Activated naive CD8-positive, alpha-beta T cell treated with anti-CD3 and anti-CD28 coated beads for 36 hours (primary cell): ENCODE measurements at regions not wholly inside any gene's neighbourhood (a gene's known extent, or its start where the extent isn't known, plus 50 kb on each side); places are given as distances from the start of the nearest gene placed in this dataset.

Experiments
- DNase-seq: peaks from one replicate; pipeline ENCODE4 v3.0.0; 2021
- H3K27ac Mint-ChIP-seq: one replicate; pipeline ENCODE4 v1.8.0; 2022; ENCODE audit warnings: mild to moderate bottlenecking, moderate library complexity, mixed read lengths
- H3K27me3 Mint-ChIP-seq: one replicate; pipeline ENCODE4 v1.8.0; 2022; ENCODE audit warnings: mild to moderate bottlenecking, mixed read lengths
- H3K36me3 Mint-ChIP-seq: one replicate; pipeline ENCODE4 v1.8.0; 2021; ENCODE audit warnings: mild to moderate bottlenecking, mixed read lengths
- H3K4me1 Mint-ChIP-seq: one replicate; pipeline ENCODE4 v1.8.0; 2021; ENCODE audit warnings: mixed read lengths
- H3K4me3 Mint-ChIP-seq: one replicate; pipeline ENCODE4 v1.8.0; 2022; ENCODE audit warnings: mild to moderate bottlenecking, moderate library complexity, mixed read lengths
- H3K9me3 Mint-ChIP-seq: one replicate; pipeline ENCODE4 v1.8.0; 2022; ENCODE audit warnings: mixed read lengths

- H3K27me3 Mint-ChIP-seq, result no peaks in the 10 kb centered on the region
- no peaks in the 10 kb centered on the region for H3K36me3 Mint-ChIP-seq
- H3K9me3 Mint-ChIP-seq, result no peaks in the 10 kb centered on the region
- no peak overlapping the region for H3K4me3 Mint-ChIP-seq
- H3K27ac Mint-ChIP-seq, result no peak overlapping the region
- peaks cover 17% of the 10 kb centered on the region for H3K4me1 Mint-ChIP-seq
- no peak for DNase-seq
These were observed 307.3 kb upstream of the DUSP10 start for GRCh38 chr1:222049176-222049575.

DNA sequence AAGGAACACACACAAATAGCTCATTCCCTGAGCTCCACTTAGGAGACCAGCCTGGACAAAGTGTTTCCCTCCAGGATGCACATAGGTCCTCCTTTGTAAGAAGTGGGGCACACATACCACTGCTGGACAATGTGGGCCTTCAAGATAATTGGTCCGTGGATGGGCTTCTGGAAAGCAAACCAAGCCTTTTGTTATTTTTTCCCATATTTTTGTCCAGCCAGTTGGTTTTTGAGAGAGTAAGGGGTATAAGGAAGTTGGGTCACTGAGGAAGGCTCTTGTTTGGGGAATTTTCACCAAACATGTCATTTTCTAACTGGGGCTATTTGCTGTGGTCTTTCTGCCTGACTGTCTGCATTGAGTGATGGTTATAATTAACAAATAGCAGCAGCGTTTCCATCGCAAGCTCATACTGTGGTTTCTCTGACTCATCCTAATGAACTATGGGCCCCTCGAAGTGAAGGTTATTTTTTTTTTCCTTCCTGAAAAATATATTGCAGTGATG is 306.3 kb upstream of the DUSP10 start:
- Mint-ChIP-seq H3K27me3 (no peaks in the 10 kb centered on the region), H3K27ac (peak overlapping the region; percentile 55), H3K4me3 (peak overlapping the region; percentile 22), H3K36me3 (no peaks in the 10 kb centered on the region), H3K4me1 (peaks cover 17% of the 10 kb centered on the region), H3K9me3 (no peaks in the 10 kb centered on the region)
- peak; percentile 26 for DNase-seq

DNA sequence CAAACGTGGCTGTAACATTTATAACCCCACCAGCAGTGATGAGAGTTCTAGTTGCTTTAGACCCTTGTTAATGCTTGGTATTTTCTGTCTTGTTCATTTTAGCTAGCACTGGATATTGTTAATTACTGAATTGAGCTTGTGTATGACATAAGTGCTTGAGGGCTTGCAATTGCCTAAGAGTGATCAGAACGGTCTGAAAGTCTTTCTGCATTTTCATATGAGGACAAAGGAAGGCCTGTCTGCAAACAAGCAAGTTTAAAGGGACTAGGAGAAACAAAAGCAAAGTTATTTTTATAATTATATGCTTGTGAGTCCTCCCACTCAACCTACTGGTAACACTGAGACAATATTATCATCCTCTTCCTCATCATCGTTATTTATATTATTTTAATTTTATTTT is 305.5 kb upstream of the DUSP10 start:
- Mint-ChIP-seq H3K36me3 (no peaks in the 10 kb centered on the region), H3K4me1 (peaks cover 17% of the 10 kb centered on the region), H3K27me3 (no peaks in the 10 kb centered on the region), H3K4me3 (no peak overlapping the region), H3K27ac (no peak overlapping the region), H3K9me3 (no peaks in the 10 kb centered on the region)
- DNase-seq, result no peak

GRCh38 chr1:222046684-222047263 is 304.9 kb upstream of the DUSP10 start:
- H3K27ac Mint-ChIP-seq, result no peak overlapping the region
- H3K9me3 Mint-ChIP-seq, result no peaks in the 10 kb centered on the region
- H3K27me3 Mint-ChIP-seq, result no peaks in the 10 kb centered on the region
- no peaks in the 10 kb centered on the region for H3K36me3 Mint-ChIP-seq
- H3K4me3 Mint-ChIP-seq, result no peak overlapping the region
- DNase-seq, result no peak
- H3K4me1 Mint-ChIP-seq, result peaks cover 17% of the 10 kb centered on the region

GRCh38 chr1:222045786-222046185 is 303.9 kb upstream of the DUSP10 start:
- Mint-ChIP-seq H3K9me3 (no peaks in the 10 kb centered on the region), H3K27me3 (no peaks in the 10 kb centered on the region), H3K4me3 (no peak overlapping the region), H3K36me3 (no peaks in the 10 kb centered on the region), H3K27ac (no peak overlapping the region), H3K4me1 (peaks cover 17% of the 10 kb centered on the region)
- no peak for DNase-seq

GRCh38 chr1:222045236-222045635 is 303.3 kb upstream of the DUSP10 start:
- no peak for DNase-seq
- H3K27ac Mint-ChIP-seq, result no peak overlapping the region
- H3K36me3 Mint-ChIP-seq, result no peaks in the 10 kb centered on the region
- no peak overlapping the region for H3K4me3 Mint-ChIP-seq
- H3K9me3 Mint-ChIP-seq, result no peaks in the 10 kb centered on the region
- H3K27me3 Mint-ChIP-seq, result no peaks in the 10 kb centered on the region
- peaks cover 15% of the 10 kb centered on the region for H3K4me1 Mint-ChIP-seq

DNA sequence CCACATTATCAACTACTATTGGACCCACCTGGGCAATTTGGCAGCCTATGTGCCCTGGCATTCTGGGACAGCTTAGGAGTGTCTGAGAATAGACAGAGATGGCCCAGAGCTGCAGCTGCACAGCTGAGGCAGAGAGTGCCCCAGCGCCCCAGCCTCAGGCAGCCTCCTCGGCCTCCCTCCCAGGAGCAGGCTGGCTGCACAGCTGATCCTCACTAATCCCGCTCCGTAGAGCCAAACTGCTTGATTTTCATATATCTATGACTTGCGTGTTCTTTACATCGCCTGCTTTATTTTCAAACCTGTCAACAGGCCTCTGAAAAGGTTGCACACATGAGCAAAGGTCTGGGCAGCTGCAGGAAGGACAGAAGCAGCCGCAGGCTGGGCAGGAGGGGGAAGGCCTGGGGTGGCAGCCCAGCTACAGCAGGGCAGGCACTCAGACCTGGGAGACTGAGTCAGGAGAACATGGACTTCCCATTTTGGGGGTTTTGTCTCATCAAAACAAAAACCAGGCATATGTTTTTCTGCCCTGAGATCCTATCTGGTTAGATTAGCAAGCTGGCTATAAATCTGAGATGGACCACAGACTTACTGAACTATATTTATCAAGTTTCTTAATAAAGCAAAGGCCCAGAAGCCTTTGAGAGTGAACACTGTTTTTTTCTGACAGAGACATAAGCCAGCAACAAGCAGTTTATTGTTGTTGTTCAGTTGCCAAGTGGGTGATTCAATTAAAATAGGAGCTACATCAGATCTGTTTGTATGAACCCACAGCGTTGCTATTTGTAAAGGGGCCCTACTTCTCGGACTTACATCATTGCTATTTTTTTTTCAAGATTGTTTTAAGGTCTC is 301.8 kb upstream of the DUSP10 start:
- Mint-ChIP-seq H3K4me3 (no peak overlapping the region), H3K4me1 (peaks cover 9% of the 10 kb centered on the region), H3K27me3 (no peaks in the 10 kb centered on the region), H3K27ac (no peak overlapping the region), H3K36me3 (no peaks in the 10 kb centered on the region), H3K9me3 (no peaks in the 10 kb centered on the region)
- DNase-seq, result no peak

DNA sequence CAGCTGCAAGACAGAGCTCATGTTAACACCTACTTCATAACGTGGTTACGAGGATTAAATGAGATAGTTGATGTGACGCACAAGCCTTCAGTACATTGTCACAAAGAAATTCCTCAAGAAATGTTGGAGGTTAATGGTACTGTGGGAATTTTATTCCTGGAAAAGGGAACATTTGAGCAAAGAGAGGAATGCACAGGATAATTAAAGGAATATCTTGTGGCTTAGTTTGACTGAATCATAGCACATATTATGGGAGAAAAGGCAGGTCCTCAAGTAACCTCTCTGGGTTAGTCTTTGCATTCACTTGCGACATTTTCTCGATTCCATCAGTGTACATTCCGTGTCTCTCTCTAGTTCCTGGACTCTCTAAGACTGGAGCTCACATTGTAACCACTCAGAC is 300.2 kb upstream of the DUSP10 start:
- no peak for DNase-seq
- Mint-ChIP-seq H3K9me3 (no peaks in the 10 kb centered on the region), H3K27ac (no peak overlapping the region), H3K36me3 (no peaks in the 10 kb centered on the region), H3K4me1 (no peaks in the 10 kb centered on the region), H3K4me3 (no peak overlapping the region), H3K27me3 (peaks cover 8% of the 10 kb centered on the region)

- no peak overlapping the region for H3K27ac Mint-ChIP-seq
These were observed 299.1 kb upstream of the DUSP10 start for GRCh38 chr1:222040955-222041354.

DNA sequence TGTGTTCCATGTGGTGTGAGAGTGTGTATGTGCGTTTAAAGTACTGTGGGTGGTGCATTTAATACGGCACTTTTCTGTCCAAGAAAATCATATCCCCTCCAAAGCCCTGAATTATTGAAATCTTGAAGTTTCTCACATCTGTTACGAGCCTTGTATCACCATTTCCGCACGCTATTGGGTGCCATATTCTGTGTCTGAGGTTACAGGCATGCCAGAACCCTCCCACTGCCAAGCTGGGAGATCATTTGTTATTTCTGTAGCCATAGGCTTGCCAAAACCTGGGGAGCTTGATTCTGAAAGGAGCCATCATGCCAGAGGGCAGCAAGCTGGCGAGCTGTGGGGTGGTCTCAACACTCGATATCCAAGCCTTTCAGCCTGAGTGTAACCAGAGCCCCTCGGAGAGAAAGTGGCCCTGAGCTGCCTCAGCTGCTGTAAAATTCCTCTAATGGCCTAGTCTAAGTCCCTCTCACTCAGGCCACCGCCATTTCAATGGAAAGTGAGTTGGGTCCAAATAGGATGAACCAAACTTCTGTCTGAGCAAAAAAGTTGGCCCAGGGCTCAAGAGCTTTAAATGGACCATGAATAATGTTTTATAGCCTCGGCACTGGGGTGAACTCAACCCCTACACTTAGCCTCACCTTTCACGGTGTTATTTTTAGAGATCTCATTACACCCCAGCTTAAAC is 298.4 kb upstream of the DUSP10 start:
- Mint-ChIP-seq H3K27ac (no peak overlapping the region), H3K27me3 (peaks cover 16% of the 10 kb centered on the region), H3K9me3 (no peaks in the 10 kb centered on the region), H3K4me1 (no peaks in the 10 kb centered on the region), H3K36me3 (no peaks in the 10 kb centered on the region), H3K4me3 (no peak overlapping the region)
- no peak for DNase-seq

More at GRCh38 chr1:222040955-222041354, 299.1 kb upstream of the DUSP10 start:
- no peaks in the 10 kb centered on the region for H3K4me1 Mint-ChIP-seq
- no peak for DNase-seq
- H3K9me3 Mint-ChIP-seq, result no peaks in the 10 kb centered on the region
- H3K36me3 Mint-ChIP-seq, result no peaks in the 10 kb centered on the region
- H3K27me3 Mint-ChIP-seq, result peaks cover 12% of the 10 kb centered on the region
- H3K4me3 Mint-ChIP-seq, result no peak overlapping the region

- DNase-seq, result no peak
- no peak overlapping the region for H3K4me3 Mint-ChIP-seq
- H3K27me3 Mint-ChIP-seq, result peaks cover 16% of the 10 kb centered on the region
- H3K9me3 Mint-ChIP-seq, result no peaks in the 10 kb centered on the region
- no peaks in the 10 kb centered on the region for H3K4me1 Mint-ChIP-seq
- no peak overlapping the region for H3K27ac Mint-ChIP-seq
- H3K36me3 Mint-ChIP-seq, result no peaks in the 10 kb centered on the region
These were observed 297.1 kb upstream of the DUSP10 start for GRCh38 chr1:222038971-222039370.

DNA sequence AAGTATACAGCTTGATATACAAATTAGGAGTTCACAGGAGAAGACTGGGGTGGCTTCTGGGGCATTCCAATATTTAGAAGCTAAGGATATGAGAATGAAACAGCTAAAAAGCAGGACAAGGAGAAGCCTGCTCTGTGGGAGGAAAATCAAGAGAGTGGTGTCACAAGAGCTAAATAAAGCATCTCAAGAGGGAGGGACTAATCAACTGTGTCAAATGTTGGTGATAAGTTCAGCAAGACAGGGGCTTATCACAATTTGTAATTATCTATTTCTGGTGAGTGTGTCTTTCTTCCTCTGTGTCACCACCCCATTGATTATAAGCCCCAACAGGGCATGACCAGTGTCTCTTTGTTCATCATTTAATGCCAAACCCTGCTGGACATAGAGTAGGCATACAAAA is 295.8 kb upstream of the DUSP10 start:
- no peak overlapping the region for H3K27ac Mint-ChIP-seq
- no peaks in the 10 kb centered on the region for H3K9me3 Mint-ChIP-seq
- no peaks in the 10 kb centered on the region for H3K4me1 Mint-ChIP-seq
- DNase-seq, result no peak
- no peak overlapping the region for H3K4me3 Mint-ChIP-seq
- H3K36me3 Mint-ChIP-seq, result no peaks in the 10 kb centered on the region
- H3K27me3 Mint-ChIP-seq, result peaks cover 16% of the 10 kb centered on the region

DNA sequence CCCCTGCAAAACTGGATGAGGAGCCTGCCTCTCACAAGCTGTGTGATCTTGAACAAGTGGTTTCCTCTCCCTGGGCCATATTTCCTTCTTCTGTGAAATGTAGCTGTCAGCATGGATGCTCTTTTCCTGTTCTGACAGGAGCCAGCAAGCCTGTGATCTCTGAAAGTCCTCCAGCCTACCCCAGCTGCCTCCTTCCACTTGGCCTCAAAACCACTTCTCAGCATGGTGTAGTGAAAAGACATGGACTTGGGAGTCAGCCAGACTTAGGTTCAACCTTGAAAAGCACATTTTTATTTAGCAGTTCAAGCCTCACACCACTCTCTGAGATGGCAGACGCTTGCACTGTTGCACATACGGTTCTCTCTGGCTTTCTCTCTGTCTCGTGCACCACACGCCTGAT is 292.9 kb upstream of the DUSP10 start:
- DNase-seq, result no peak
- Mint-ChIP-seq H3K4me1 (no peaks in the 10 kb centered on the region), H3K4me3 (no peak overlapping the region), H3K9me3 (no peaks in the 10 kb centered on the region), H3K36me3 (no peaks in the 10 kb centered on the region), H3K27ac (no peak overlapping the region), H3K27me3 (peaks cover 16% of the 10 kb centered on the region)

DNA sequence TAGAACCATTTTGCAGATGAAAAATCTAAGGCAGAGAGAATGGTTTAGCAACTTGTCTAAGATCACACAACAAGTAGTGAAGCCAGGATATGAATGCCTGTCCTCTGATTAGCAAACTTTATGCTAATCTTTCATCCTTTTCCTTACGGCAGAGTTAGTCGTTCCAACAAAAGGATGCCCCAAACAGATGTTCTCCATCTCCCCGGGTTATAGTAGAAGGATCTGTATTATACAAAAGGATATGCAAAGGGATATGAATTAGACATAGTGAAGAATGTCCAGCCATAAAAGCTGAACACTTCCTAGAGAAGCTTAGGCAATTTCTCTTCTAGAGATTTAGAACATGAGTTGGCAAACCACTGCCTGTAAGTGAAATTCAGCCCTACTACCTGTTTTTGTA is 291.6 kb upstream of the DUSP10 start:
- Mint-ChIP-seq H3K4me3 (no peak overlapping the region), H3K9me3 (no peaks in the 10 kb centered on the region), H3K36me3 (no peaks in the 10 kb centered on the region), H3K27me3 (peaks cover 16% of the 10 kb centered on the region), H3K27ac (no peak overlapping the region), H3K4me1 (no peaks in the 10 kb centered on the region)
- no peak for DNase-seq

DNA sequence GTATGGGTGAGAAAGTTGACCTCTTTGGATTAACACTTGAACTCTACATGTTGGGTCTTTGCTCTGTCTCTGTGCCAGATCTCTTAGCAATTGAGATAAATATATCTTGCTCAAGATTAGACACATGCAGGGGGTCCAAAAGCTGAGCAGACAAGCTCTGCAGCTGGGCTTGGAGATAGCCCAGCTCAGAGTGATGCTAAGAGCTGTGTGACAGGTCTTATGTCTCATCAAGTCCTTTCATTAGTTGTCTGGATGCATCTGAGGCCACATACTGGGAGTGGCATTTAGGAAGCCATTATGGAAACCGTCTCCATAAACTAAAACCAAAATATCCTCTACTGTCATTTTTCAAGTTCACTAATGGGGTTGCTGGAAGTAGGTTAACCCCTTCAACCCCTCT is 289.4 kb upstream of the DUSP10 start:
- H3K4me3 Mint-ChIP-seq, result no peak overlapping the region

More for the DNA sequence above, 289.4 kb upstream of the DUSP10 start:
- Mint-ChIP-seq H3K27me3 (peaks cover 4% of the 10 kb centered on the region), H3K36me3 (no peaks in the 10 kb centered on the region), H3K4me1 (no peaks in the 10 kb centered on the region), H3K9me3 (no peaks in the 10 kb centered on the region), H3K27ac (no peak overlapping the region)
- no peak for DNase-seq
